ENCODE measurements at regions not wholly inside any gene's neighbourhood (a gene's known extent, or its start where the extent isn't known, plus 50 kb on each side); places are given as distances from the start of the nearest gene placed in this dataset.

GRCh38 chr14:34065690-34066391 lies 115.0 kb upstream of the EGLN3 start:
- TF ChIP-seq CTCF (IDR thresholded peaks at IDR 0.05; ENCODE audit: poor library complexity, severe bottlenecking) (no peak), MXI1 (conservative IDR thresholded peaks at IDR 0.05; ENCODE audit: poor library complexity, severe bottlenecking) (no peak), REST (IDR thresholded peaks at IDR 0.05; ENCODE audit: borderline replicate concordance) (no peak), EP300 (conservative IDR thresholded peaks at IDR 0.05; ENCODE audit: poor library complexity, severe bottlenecking) (no peak), EZH2 (IDR thresholded peaks at IDR 0.05; ENCODE audit: borderline replicate concordance, insufficient read depth, low read length, poor library complexity, severe bottlenecking) (no peak), POLR2AphosphoS5 (IDR thresholded peaks at IDR 0.05) (no peak)
